ENCODE measurements at regions not wholly inside any gene's neighbourhood (a gene's known extent, or its start where the extent isn't known, plus 50 kb on each side); places are given as distances from the start of the nearest gene placed in this dataset.
A peak's percentile ranks its signal among the peaks of the same experiment; 100 is the strongest.

GRCh38 chr6:156175971-156176421 lies 601.2 kb upstream of the ARID1B start:
- no peak for TF ChIP-seq FOS (IDR thresholded peaks at IDR 0.05; ENCODE audit: low read depth, low read length)
- TF ChIP-seq MXI1 (IDR thresholded peaks at IDR 0.05; ENCODE audit: borderline replicate concordance, low read depth, low read length), result no peak
- no peak for TF ChIP-seq RAD21 (IDR thresholded peaks at IDR 0.05; ENCODE audit: low read length)
- 0 out of 2 replicates have a peak, but pooled peaks have one; percentile 8 for TF ChIP-seq CTCF (conservative IDR thresholded peaks at IDR 0.05; ENCODE audit: low read depth, low read length)
- no peak for TF ChIP-seq POLR2A (IDR thresholded peaks at IDR 0.05; ENCODE audit: low read depth, low read length)
